Smooth muscle cell (in vitro differentiated cells): ENCODE measurements at regions not wholly inside any gene's neighbourhood (a gene's known extent, or its start where the extent isn't known, plus 50 kb on each side); places are given as distances from the start of the nearest gene placed in this dataset. TPM values are rescaled to one million over a fixed set of nuclear protein-coding genes. Genes with fewer than 3 reads are reported as not detected.

ENCODE experiments used
- DNase-seq: peaks from one replicate; lab custom pipeline; 2025; ENCODE audit not compliant: unreplicated experiment; lab: John Stamatoyannopoulos, UW
- H2AFZ ChIP-seq: fragments of 200-600 bp; sonication (generic); 2 replicates; pipeline ENCODE4 v1.6.0; 2016; ENCODE audit warnings: antibody characterized with exemption, low read depth, mild to moderate bottlenecking
- H3F3A ChIP-seq: fragments of 200-600 bp; sonication (generic); 2 replicates; pipeline ENCODE4 v1.6.0; 2017; ENCODE audit warnings: antibody characterized with exemption, low read depth
- H3K27ac ChIP-seq: fragments of 200-600 bp; sonication (generic); 2 replicates; pipeline ENCODE4 v1.5.1; 2016; ENCODE audit warnings: low read depth, mild to moderate bottlenecking
- H3K27me3 ChIP-seq: fragments of 200-600 bp; sonication (generic); 2 replicates; pipeline ENCODE4 v1.6.1; 2016; ENCODE audit warnings: low read depth, mild to moderate bottlenecking
- H3K36me3 ChIP-seq: fragments of 200-600 bp; sonication (generic); 2 replicates; pipeline ENCODE4 v1.5.1; 2016; ENCODE audit warnings: low read depth
- H3K4me1 ChIP-seq: fragments of 200-600 bp; sonication (generic); 2 replicates; pipeline ENCODE4 v1.5.1; 2016; ENCODE audit warnings: low read depth
- H3K4me2 ChIP-seq: fragments of 200-600 bp; sonication (generic); 2 replicates; pipeline ENCODE4 v1.6.0; 2016; ENCODE audit warnings: mild to moderate bottlenecking
- H3K4me3 ChIP-seq: fragments of 200-600 bp; sonication (generic); 2 replicates; pipeline ENCODE4 v1.5.1; 2016; ENCODE audit warnings: mild to moderate bottlenecking
- H3K79me2 ChIP-seq: fragments of 200-600 bp; sonication (generic); 2 replicates; pipeline ENCODE4 v1.6.0; 2016; ENCODE audit warnings: low read depth, mild to moderate bottlenecking
- H3K9ac ChIP-seq: fragments of 200-600 bp; sonication (generic); 2 replicates; pipeline ENCODE4 v1.6.0; 2016; ENCODE audit warnings: low read depth
- H3K9me3 ChIP-seq: fragments of 200-600 bp; sonication (generic); replicated peaks from 2 replicates; pipeline ENCODE4 v1.5.1; 2016; ENCODE audit warnings: low read depth
- H4K20me1 ChIP-seq: fragments of 200-600 bp; sonication (generic); 2 replicates; pipeline ENCODE4 v1.6.0; 2016; ENCODE audit warnings: low read depth
- WGBS: methylation state at CpG from one replicate; pipeline ENCODE4 v1.1.7; 2016; ENCODE audit warnings: low lambda C conversion rate; 5-methylcytosine and 5-hydroxymethylcytosine counted together
- small RNA-seq: library from RNA; depleted of rRNA; stranded (forward); fragments of <200 nt; gene quantifications from one replicate; pipeline ENCODE3, GENCODE V24; 2014
- TF ChIP-seq, protein P1 (sequence below): fragments of 200-600 bp; sonication (generic); IDR thresholded peaks from 2 replicates; pipeline ENCODE4 v1.5.1; 2017; ENCODE audit warnings: borderline replicate concordance, mild to moderate bottlenecking, antibody characterized with exemption; ENCODE audit not compliant: insufficient read depth, poor library complexity, severe bottlenecking

GRCh38 chr4:56086561-56086960 is 137.8 kb downstream of the CEP135 start:
- no peak overlapping the region for H3K4me2 ChIP-seq
- H3K27me3 ChIP-seq: no peaks in the 10 kb centered on the region
- H3K79me2 ChIP-seq: no peaks in the 10 kb centered on the region
- no peaks in the 10 kb centered on the region for H4K20me1 ChIP-seq
- H2AFZ ChIP-seq: no peak overlapping the region
- no peak for DNase-seq
- peaks cover 13% of the 10 kb centered on the region for H3K4me1 ChIP-seq
- H3K27ac ChIP-seq: no peak overlapping the region
- TF ChIP-seq, protein P1, sequence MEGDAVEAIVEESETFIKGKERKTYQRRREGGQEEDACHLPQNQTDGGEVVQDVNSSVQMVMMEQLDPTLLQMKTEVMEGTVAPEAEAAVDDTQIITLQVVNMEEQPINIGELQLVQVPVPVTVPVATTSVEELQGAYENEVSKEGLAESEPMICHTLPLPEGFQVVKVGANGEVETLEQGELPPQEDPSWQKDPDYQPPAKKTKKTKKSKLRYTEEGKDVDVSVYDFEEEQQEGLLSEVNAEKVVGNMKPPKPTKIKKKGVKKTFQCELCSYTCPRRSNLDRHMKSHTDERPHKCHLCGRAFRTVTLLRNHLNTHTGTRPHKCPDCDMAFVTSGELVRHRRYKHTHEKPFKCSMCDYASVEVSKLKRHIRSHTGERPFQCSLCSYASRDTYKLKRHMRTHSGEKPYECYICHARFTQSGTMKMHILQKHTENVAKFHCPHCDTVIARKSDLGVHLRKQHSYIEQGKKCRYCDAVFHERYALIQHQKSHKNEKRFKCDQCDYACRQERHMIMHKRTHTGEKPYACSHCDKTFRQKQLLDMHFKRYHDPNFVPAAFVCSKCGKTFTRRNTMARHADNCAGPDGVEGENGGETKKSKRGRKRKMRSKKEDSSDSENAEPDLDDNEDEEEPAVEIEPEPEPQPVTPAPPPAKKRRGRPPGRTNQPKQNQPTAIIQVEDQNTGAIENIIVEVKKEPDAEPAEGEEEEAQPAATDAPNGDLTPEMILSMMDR: no peak
- no peaks in the 10 kb centered on the region for H3F3A ChIP-seq
- H3K9ac ChIP-seq: no peak overlapping the region
- WGBS: 90% methylated on average over 7 of the region's 7 CpGs
- no peaks in the 10 kb centered on the region for H3K9me3 ChIP-seq
- no peaks in the 10 kb centered on the region for H3K36me3 ChIP-seq
- H3K4me3 ChIP-seq: no peak overlapping the region

GRCh38 chr4:56086073-56086541 is 137.4 kb downstream of the CEP135 start:
- WGBS: 44% methylated on average over 3 of the region's 3 CpGs
- Histone ChIP-seq H3K27ac (no peak overlapping the region), H3K4me2 (no peak overlapping the region), H3F3A (no peaks in the 10 kb centered on the region), H3K27me3 (no peaks in the 10 kb centered on the region), H3K9ac (no peak overlapping the region), H3K4me1 (peaks cover 13% of the 10 kb centered on the region), H3K9me3 (no peaks in the 10 kb centered on the region), H3K79me2 (no peaks in the 10 kb centered on the region), H2AFZ (no peak overlapping the region), H3K36me3 (no peaks in the 10 kb centered on the region), H4K20me1 (no peaks in the 10 kb centered on the region), H3K4me3 (no peak overlapping the region)
- TF ChIP-seq, protein P1: no peak
- no peak for DNase-seq

GRCh38 chr4:56085275-56085674 is 136.5 kb downstream of the CEP135 start:
- no peak overlapping the region for H2AFZ ChIP-seq
- no peak overlapping the region for H3K4me2 ChIP-seq
- no peak overlapping the region for H3K4me3 ChIP-seq
- no peaks in the 10 kb centered on the region for H3K27me3 ChIP-seq
- H3K9me3 ChIP-seq: no peaks in the 10 kb centered on the region
- WGBS: 80% methylated on average over 2 of the region's 2 CpGs
- DNase-seq: no peak
- H3K27ac ChIP-seq: no peak overlapping the region
- no peaks in the 10 kb centered on the region for H3K79me2 ChIP-seq
- H3K9ac ChIP-seq: no peak overlapping the region
- H3K4me1 ChIP-seq: peaks cover 13% of the 10 kb centered on the region
- H3K36me3 ChIP-seq: no peaks in the 10 kb centered on the region
- no peaks in the 10 kb centered on the region for H4K20me1 ChIP-seq
- no peaks in the 10 kb centered on the region for H3F3A ChIP-seq
- TF ChIP-seq, protein P1: no peak

- Histone ChIP-seq H3K4me3 (no peak overlapping the region), H3K27ac (no peak overlapping the region), H3K79me2 (no peaks in the 10 kb centered on the region), H3K27me3 (no peaks in the 10 kb centered on the region), H3K36me3 (no peaks in the 10 kb centered on the region), H3K9ac (no peak overlapping the region), H3K9me3 (no peaks in the 10 kb centered on the region), H4K20me1 (no peaks in the 10 kb centered on the region), H3K4me1 (peaks cover 13% of the 10 kb centered on the region), H3F3A (no peaks in the 10 kb centered on the region), H3K4me2 (no peak overlapping the region), H2AFZ (no peak overlapping the region)
- WGBS: 85% methylated on average over 4 of the region's 4 CpGs
- TF ChIP-seq, protein P1: no peak
- no peak for DNase-seq
These were observed 136.1 kb downstream of the CEP135 start for GRCh38 chr4:56084851-56085250.

Small RNAs in the stretch of these regions (small RNA-seq; reads per million reads assigned to genes)
- gene RNA5SP161: not detected
